ENCODE measurements at regions not wholly inside any gene's neighbourhood (a gene's known extent, or its start where the extent isn't known, plus 50 kb on each side); places are given as distances from the start of the nearest gene placed in this dataset.

DNA sequence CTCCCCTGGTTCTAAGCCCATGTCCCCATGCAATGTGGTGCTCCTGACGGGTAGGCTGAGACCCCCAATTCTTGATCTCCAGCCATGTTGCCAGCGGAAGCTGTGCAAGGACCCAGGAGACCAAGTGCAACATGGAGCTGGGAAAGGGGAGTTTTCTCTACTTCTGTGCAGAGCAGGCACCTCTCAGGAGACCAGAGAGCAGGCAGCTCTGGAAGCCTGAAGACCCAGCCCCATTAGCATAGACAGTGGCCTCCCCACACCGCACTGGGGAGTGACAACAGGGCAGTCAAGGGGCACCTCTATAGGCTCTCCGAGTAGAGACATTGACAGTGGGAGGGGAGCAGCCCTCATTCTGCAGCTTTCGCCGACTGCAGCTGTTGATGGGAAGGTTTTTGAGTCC is 410.2 kb downstream of the MATN1 start:
- TF ChIP-seq, protein P1, sequence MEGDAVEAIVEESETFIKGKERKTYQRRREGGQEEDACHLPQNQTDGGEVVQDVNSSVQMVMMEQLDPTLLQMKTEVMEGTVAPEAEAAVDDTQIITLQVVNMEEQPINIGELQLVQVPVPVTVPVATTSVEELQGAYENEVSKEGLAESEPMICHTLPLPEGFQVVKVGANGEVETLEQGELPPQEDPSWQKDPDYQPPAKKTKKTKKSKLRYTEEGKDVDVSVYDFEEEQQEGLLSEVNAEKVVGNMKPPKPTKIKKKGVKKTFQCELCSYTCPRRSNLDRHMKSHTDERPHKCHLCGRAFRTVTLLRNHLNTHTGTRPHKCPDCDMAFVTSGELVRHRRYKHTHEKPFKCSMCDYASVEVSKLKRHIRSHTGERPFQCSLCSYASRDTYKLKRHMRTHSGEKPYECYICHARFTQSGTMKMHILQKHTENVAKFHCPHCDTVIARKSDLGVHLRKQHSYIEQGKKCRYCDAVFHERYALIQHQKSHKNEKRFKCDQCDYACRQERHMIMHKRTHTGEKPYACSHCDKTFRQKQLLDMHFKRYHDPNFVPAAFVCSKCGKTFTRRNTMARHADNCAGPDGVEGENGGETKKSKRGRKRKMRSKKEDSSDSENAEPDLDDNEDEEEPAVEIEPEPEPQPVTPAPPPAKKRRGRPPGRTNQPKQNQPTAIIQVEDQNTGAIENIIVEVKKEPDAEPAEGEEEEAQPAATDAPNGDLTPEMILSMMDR (IDR thresholded peaks at IDR 0.05; ENCODE audit: low read depth, low read length, missing control alignments): no peak
- H3K4me3 ChIP-seq (ENCODE audit: low read depth, low read length): no peak overlapping the region
- in situ Hi-C loops (cut with HindIII; ENCODE audit: low sequenced_read_pairs): no loop called here
- no peak for DNase-seq (ENCODE audit: low read depth)

DNA sequence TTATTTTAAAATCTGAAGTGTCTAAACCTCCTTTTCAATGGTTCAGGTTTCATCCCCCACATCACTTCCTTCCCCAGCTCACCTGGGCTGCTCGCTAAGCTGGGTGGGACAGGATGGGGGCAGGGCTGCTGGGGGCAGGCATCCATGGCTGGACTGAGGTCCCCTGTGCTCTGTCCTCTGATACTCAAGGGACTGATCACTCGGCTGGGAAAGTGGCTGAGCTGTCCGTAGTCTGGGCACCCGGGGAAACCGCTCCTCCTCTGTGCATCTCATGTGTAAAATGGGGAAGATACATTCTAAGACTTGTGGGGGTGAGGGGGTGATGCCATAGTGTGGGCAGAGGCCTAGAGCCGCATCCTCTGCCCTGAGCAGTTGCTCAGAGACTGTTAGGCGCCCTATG is 411.2 kb downstream of the MATN1 start:
- TF ChIP-seq, protein P1 (IDR thresholded peaks at IDR 0.05; ENCODE audit: low read depth, low read length, missing control alignments): no peak
- in situ Hi-C loops (cut with HindIII; ENCODE audit: low sequenced_read_pairs): no loop called here
- no peak overlapping the region for H3K4me3 ChIP-seq (ENCODE audit: low read depth, low read length)
- DNase-seq (ENCODE audit: low read depth): no peak

DNA sequence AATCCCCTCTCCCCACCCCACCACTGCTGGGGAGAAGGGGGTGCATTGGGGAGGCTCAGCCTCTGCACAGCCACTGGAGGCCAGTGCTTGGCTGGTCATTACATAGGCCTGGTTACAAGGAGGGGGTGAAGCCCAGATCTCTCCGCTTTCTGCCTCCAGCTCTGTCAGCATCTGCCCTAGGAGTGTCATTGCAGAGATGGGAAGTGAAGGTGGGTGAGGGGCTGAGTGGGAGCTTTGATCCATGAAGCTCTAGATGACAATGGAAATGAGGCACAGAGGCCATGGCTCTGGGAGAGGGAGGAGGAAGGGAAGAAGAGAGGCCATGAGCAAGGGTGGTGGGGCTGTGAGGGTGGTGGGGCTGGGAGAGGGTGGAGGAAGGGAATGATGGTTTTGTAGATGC is 411.6 kb downstream of the MATN1 start:
- no peak overlapping the region for H3K4me3 ChIP-seq (ENCODE audit: low read depth, low read length)
- DNase-seq (ENCODE audit: low read depth): no peak
- TF ChIP-seq, protein P1 (IDR thresholded peaks at IDR 0.05; ENCODE audit: low read depth, low read length, missing control alignments): no peak
- in situ Hi-C loops (cut with HindIII; ENCODE audit: low sequenced_read_pairs): no loop called here

DNA sequence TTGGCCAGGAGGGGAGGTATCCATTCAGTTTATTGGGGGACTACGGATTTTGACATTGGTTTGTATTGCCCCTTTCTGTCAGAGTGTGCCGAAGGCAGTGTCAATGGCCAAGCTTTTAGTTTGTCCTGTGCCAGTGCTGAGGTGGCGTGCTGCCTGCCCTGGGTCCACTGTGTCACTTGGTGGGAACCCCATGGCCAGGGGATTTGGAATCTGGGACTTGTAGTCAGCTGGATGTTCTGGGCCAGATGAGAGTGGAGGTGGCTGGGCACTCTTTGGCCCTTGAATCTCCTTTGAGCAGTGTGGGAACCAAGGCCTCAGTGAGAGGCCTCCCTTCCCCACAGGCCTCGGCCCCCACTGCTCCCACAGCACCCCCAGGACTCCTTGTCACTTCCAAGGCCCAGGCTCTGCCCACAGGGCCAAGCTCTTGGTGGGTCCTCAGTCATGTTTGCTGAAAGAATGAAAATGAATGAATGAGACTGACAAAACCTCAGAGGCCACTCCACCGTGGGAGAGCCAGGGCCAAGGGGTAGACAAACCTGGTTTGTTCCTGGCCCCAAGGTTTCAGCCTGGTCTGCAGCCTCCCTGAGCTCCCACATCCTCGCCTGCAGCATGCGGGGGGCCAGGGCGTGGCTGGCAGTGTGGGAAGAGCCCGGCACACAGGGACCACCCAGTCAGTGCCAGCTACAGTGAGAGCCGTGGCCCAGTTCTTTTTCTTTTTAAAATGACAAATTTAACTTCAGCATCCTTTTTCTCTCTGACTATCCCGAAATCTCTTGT is 412.2 kb downstream of the MATN1 start:
- TF ChIP-seq, protein P1 (IDR thresholded peaks at IDR 0.05; ENCODE audit: low read depth, low read length, missing control alignments): no peak

DNA sequence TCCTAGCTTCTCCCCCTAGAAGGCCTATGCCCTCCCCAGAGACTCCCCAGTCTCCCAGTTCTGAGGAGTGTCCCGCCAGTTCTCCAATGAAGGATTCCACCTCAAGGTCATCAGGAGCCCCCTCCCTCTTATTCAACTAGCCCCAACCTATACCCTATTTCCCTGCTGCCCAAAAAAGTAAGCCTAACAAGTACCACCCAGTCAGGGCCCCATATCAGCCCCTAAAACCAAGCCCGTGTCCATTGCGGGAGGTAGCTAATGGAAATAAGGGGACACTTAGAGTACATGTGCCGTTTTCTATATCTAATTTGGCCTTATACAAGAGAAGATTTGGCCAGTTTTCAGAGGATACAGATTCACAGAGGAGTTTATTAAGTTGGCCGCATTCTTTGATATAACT is 416.2 kb downstream of the MATN1 start:
- TF ChIP-seq, protein P1 (IDR thresholded peaks at IDR 0.05; ENCODE audit: low read depth, low read length, missing control alignments): no peak
- DNase-seq (ENCODE audit: low read depth): no peak
- in situ Hi-C loops (cut with HindIII; ENCODE audit: low sequenced_read_pairs): no loop called here
- no peak overlapping the region for H3K4me3 ChIP-seq (ENCODE audit: low read depth, low read length)

More for the DNA sequence above, 412.2 kb downstream of the MATN1 start:
- in situ Hi-C loops (cut with HindIII; ENCODE audit: low sequenced_read_pairs): no loop called here
- DNase-seq (ENCODE audit: low read depth): no peak
- no peak overlapping the region for H3K4me3 ChIP-seq (ENCODE audit: low read depth, low read length)

DNA sequence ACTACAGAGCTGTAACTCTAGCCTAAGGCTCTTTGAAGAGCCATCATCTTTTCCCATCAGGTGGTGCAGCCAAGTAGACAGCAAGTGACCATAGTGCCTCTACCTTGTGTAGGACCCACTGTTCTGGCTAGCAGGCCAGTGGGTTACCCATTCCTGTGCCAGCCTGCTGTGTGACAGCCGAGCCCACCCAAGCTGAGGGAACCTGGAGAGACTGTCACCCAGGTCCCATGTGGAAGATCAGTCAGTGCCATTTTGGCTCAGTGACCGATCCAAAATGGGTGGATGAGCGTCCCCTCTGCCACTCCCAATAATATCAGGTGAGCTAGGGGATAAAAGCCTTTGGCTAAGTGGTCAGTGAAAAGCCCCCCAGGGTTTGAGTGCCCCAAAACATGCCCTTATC is 417.9 kb downstream of the MATN1 start:
- TF ChIP-seq, protein P1 (IDR thresholded peaks at IDR 0.05; ENCODE audit: low read depth, low read length, missing control alignments): no peak
- DNase-seq (ENCODE audit: low read depth): no peak
- in situ Hi-C loops (cut with HindIII; ENCODE audit: low sequenced_read_pairs): no loop called here
- H3K4me3 ChIP-seq (ENCODE audit: low read depth, low read length): no peak overlapping the region
